ENCODE measurements at regions not wholly inside any gene's neighbourhood (a gene's known extent, or its start where the extent isn't known, plus 50 kb on each side); places are given as distances from the start of the nearest gene placed in this dataset.

DNA sequence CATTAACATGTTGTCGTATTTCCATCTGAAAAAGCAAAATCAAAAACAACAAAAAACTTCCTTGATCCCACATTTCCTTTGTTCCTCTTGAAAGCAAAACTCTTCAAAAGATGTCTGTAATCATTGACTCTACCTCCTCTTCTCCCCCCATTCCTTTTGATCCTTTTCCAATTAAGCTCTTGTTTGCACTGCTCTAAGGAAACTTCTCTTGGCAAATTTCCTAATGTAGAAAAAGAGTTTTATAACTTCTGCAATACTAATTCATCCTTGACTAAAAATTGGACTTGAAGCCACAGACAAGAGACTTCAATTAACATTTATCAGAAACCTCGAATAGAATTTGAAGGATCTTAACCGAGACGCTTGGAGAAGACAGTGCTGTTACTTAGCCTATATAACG is 317.1 kb upstream of the SEMA3C start:
- no peak for TF ChIP-seq CTCF (IDR thresholded peaks at IDR 0.05)
- no peak for TF ChIP-seq POLR2A (IDR thresholded peaks at IDR 0.05)
